CD14-positive monocyte (primary cell): ENCODE measurements at regions not wholly inside any gene's neighbourhood (a gene's known extent, or its start where the extent isn't known, plus 50 kb on each side); places are given as distances from the start of the nearest gene placed in this dataset.

ENCODE experiments used
- DNase-seq, 3 donors: peaks; one replicate each; pipeline ENCODE4 v3.0.0-alpha.2; 2011 to 2022
- H2AFZ ChIP-seq: 2 replicates; pipeline ENCODE4 v1.6.0; 2012; ENCODE audit warnings: mild to moderate bottlenecking, low read depth, low read length, inconsistent platforms; ENCODE audit not compliant: insufficient read depth, poor library complexity, severe bottlenecking
- H3K27ac ChIP-seq, 2 donors: 1 replicate in 1 of 2; 2 replicates in 1 of 2; pipeline ENCODE4 v1.5.1; 2012 to 2013; ENCODE audit warnings: low read length in 2 of 2, control low read depth in 1 of 2, inconsistent platforms in 1 of 2, low read depth in 1 of 2, mild to moderate bottlenecking in 1 of 2
- H3K27me3 ChIP-seq, 2 donors: one replicate each; pipeline versions ENCODE4 v1.6.0 to v1.6.1; 2011 to 2013; ENCODE audit warnings: low read length in 2 of 2; ENCODE audit not compliant: control insufficient read depth in 2 of 2, insufficient read depth in 2 of 2
- H3K36me3 ChIP-seq, 2 donors: replicated peaks in 1 of 2; 1 replicate in 1 of 2; 2 replicates in 1 of 2; pipeline versions ENCODE4 v1.5.1 to v1.6.1; 2012 to 2013; ENCODE audit warnings: low read length in 2 of 2, control low read depth in 1 of 2, inconsistent platforms in 1 of 2, mild to moderate bottlenecking in 1 of 2; ENCODE audit not compliant: insufficient read depth in 2 of 2, control insufficient read depth in 1 of 2
- H3K4me1 ChIP-seq, 2 donors: 1 replicate in 1 of 2; 2 replicates in 1 of 2; pipeline versions ENCODE4 v1.5.1 to v1.6.1; 2012 to 2013; ENCODE audit warnings: low read length in 2 of 2, control low read depth in 1 of 2, inconsistent platforms in 1 of 2, mild to moderate bottlenecking in 1 of 2, moderate library complexity in 1 of 2; ENCODE audit not compliant: insufficient read depth in 2 of 2, control insufficient read depth in 1 of 2
- H3K4me2 ChIP-seq: replicated peaks from 2 replicates; pipeline ENCODE3; 2012; ENCODE audit warnings: low read length, moderate library complexity, mild to moderate bottlenecking; ENCODE audit not compliant: poor library complexity, severe bottlenecking; ENCODE audit errors: extremely low read depth
- H3K4me3 ChIP-seq, 3 experiments: fragments of 200-600 bp in 1 of 3; sonication (generic) in 1 of 3; replicated peaks in 1 of 3; 1 replicate in 2 of 3; 2 replicates in 1 of 3; pipeline ENCODE4 v1.5.1; 2011 to 2013; ENCODE audit warnings: low read length in 3 of 3, mild to moderate bottlenecking in 3 of 3, control low read depth in 2 of 3, low read depth in 2 of 3, inconsistent platforms in 1 of 3, moderate library complexity in 1 of 3
- H3K79me2 ChIP-seq: 2 replicates; pipeline ENCODE4 v1.6.0; 2012; ENCODE audit warnings: mild to moderate bottlenecking, control low read depth, inconsistent platforms, low read length, moderate library complexity; ENCODE audit not compliant: insufficient read depth
- H3K9ac ChIP-seq: 2 replicates; pipeline ENCODE4 v1.6.0; 2017; ENCODE audit warnings: low read length, mild to moderate bottlenecking; ENCODE audit not compliant: insufficient read depth, poor library complexity, severe bottlenecking
- H3K9me3 ChIP-seq, 2 donors: replicated peaks in 1 of 2; 1 replicate in 1 of 2; 2 replicates in 1 of 2; pipeline versions ENCODE4 v1.5.1 to v1.6.1; 2012 to 2013; ENCODE audit warnings: low read length in 2 of 2, control low read depth in 1 of 2; ENCODE audit not compliant: control insufficient read depth in 1 of 2, insufficient read depth in 1 of 2
- H4K20me1 ChIP-seq: 2 replicates; pipeline ENCODE4 v1.6.0; 2012; ENCODE audit warnings: mild to moderate bottlenecking, low read length, control low read depth, moderate library complexity; ENCODE audit not compliant: insufficient read depth
- H3K27ac Mint-ChIP-seq, 7 donors: one replicate each; pipeline ENCODE4 v1.8.0; 2020; ENCODE audit warnings: mild to moderate bottlenecking in 7 of 7, mixed read lengths in 7 of 7, moderate library complexity in 6 of 7, inconsistent platforms in 2 of 7
- H3K27me3 Mint-ChIP-seq, 3 donors: one replicate each; pipeline ENCODE4 v1.8.0; 2021 to 2022; ENCODE audit warnings: low read depth in 3 of 3, mild to moderate bottlenecking in 3 of 3, mixed read lengths in 3 of 3, moderate library complexity in 3 of 3, inconsistent platforms in 1 of 3
- H3K36me3 Mint-ChIP-seq, 2 donors: one replicate each; pipeline ENCODE4 v1.8.0; 2020; ENCODE audit warnings: mixed read lengths in 2 of 2, inconsistent platforms in 1 of 2, mild to moderate bottlenecking in 1 of 2
- H3K4me1 Mint-ChIP-seq: one replicate; pipeline ENCODE4 v1.8.0; 2020; ENCODE audit warnings: mild to moderate bottlenecking, mixed read lengths
- H3K4me3 Mint-ChIP-seq, 2 donors: one replicate each; pipeline ENCODE4 v1.8.0; 2020; ENCODE audit warnings: mild to moderate bottlenecking in 2 of 2, mixed read lengths in 2 of 2, moderate library complexity in 1 of 2
- H3K9me3 Mint-ChIP-seq, 7 donors: one replicate each; pipeline ENCODE4 v1.8.0; 2020 to 2022; ENCODE audit warnings: mixed read lengths in 7 of 7, mild to moderate bottlenecking in 6 of 7, moderate library complexity in 6 of 7, inconsistent platforms in 2 of 7
- CTCF ChIP-seq: fragments of 200-600 bp; IDR thresholded peaks from one replicate; pipeline ENCODE4 v1.8.0; 2022; ENCODE audit warnings: antibody characterized with exemption, mild to moderate bottlenecking
- WGBS: methylation state at CpG from one replicate; pipeline ENCODE4 v1.1.5; 2013; ENCODE audit warnings: missing lambda C conversion rate; ENCODE audit not compliant: insufficient coverage; 5-methylcytosine and 5-hydroxymethylcytosine counted together
- intact Hi-C, 2 donors: fragments of 100-400 bp; cut with micrococcal nuclease; formaldehyde crosslinking; loops; one replicate each; pipeline versions ENCODE4 v1.15.0 to v1.15.1; 2023

GRCh38 chr11:133705074-133705648 is 140.2 kb downstream of the SPATA19 start:
- WGBS, result 40% methylated on average over 2 of the region's 8 CpGs
- Histone ChIP-seq H3K27ac (no peak overlapping the region), H3K4me1 (no peaks in the 10 kb centered on the region), H3K9ac (no peak overlapping the region), H3K36me3 (no peaks in the 10 kb centered on the region), H3K4me2 (no peak overlapping the region), H3K4me3 (no peak overlapping the region), H3K79me2 (no peaks in the 10 kb centered on the region), H3K9me3 (peaks cover 7 to 14% of the 10 kb centered on the region in 2 donors), H3K27me3 (no peaks in the 10 kb centered on the region), H2AFZ (no peak overlapping the region), H4K20me1 (no peaks in the 10 kb centered on the region)
- no peaks in the 10 kb centered on the region for H3K4me1 Mint-ChIP-seq
- no peaks in the 10 kb centered on the region for H3K27me3 Mint-ChIP-seq
- H3K36me3 Mint-ChIP-seq, result no peaks in the 10 kb centered on the region
- no peak overlapping the region for H3K4me3 Mint-ChIP-seq
- DNase-seq, result no peak
- intact Hi-C loops, result no loop called here
- H3K27ac Mint-ChIP-seq, result no peak overlapping the region
- peaks cover 2 to 13% (median 5%) of the 10 kb centered on the region in 7 donors for H3K9me3 Mint-ChIP-seq
- no peak for TF ChIP-seq CTCF

- H3K4me3 Mint-ChIP-seq, result no peak overlapping the region
Observed at GRCh38 chr11:133699071-133699470, 146.2 kb downstream of the SPATA19 start.

More at GRCh38 chr11:133699071-133699470, 146.2 kb downstream of the SPATA19 start:
- Histone ChIP-seq H2AFZ (no peak overlapping the region), H3K79me2 (no peaks in the 10 kb centered on the region), H4K20me1 (no peaks in the 10 kb centered on the region), H3K27ac (no peak overlapping the region), H3K36me3 (no peaks in the 10 kb centered on the region), H3K9ac (no peak overlapping the region), H3K27me3 (no peaks in the 10 kb centered on the region), H3K4me1 (no peaks in the 10 kb centered on the region), H3K4me3 (no peak overlapping the region), H3K9me3 (no peaks in the 10 kb centered on the region), H3K4me2 (no peak overlapping the region)
- Mint-ChIP-seq H3K27ac (no peak overlapping the region), H3K36me3 (no peaks in the 10 kb centered on the region), H3K27me3 (no peaks in the 10 kb centered on the region), H3K4me1 (no peaks in the 10 kb centered on the region), H3K9me3 (peaks cover 0 to 11% (median 2%) of the 10 kb centered on the region in 7 donors)
- intact Hi-C loops, result no loop called here
- no peak for TF ChIP-seq CTCF
- WGBS, result 83% methylated on average over 2 of the region's 5 CpGs
- no peak for DNase-seq
